Endothelial cell of umbilical vein (primary cell): ENCODE measurements at regions not wholly inside any gene's neighbourhood (a gene's known extent, or its start where the extent isn't known, plus 50 kb on each side); places are given as distances from the start of the nearest gene placed in this dataset.

Experiments used
- CTCF ChIP-seq, 2 donors: IDR thresholded peaks; 1 replicate in 1 of 2; 2 replicates in 1 of 2; pipeline ENCODE4 v1.5.1; 2011; ENCODE audit warnings: low read length in 2 of 2, mild to moderate bottlenecking in 2 of 2, moderate library complexity in 2 of 2, control low read depth in 1 of 2, inconsistent platforms in 1 of 2, low read depth in 1 of 2; ENCODE audit not compliant: insufficient read depth in 1 of 2; ENCODE audit errors: extremely low read depth in 1 of 2
- EZH2 ChIP-seq: IDR thresholded peaks from 2 replicates; pipeline ENCODE4 v1.6.1; 2012; ENCODE audit warnings: borderline replicate concordance, low read depth, mild to moderate bottlenecking, moderate library complexity, low read length, inconsistent platforms; ENCODE audit not compliant: severe bottlenecking
- MAX ChIP-seq: IDR thresholded peaks from 2 replicates; pipeline ENCODE4 v1.6.1; 2011; ENCODE audit not compliant: insufficient read depth, insufficient read length
- POLR2A ChIP-seq: IDR thresholded peaks from 2 replicates; pipeline ENCODE4 v1.6.1; 2012; ENCODE audit warnings: low read depth, mild to moderate bottlenecking, control low read depth, low read length
- POLR2AphosphoS5 ChIP-seq: IDR thresholded peaks from 2 replicates; pipeline ENCODE4 v1.6.1; 2012; ENCODE audit warnings: low read depth, mild to moderate bottlenecking, control low read depth, low read length, moderate library complexity; ENCODE audit not compliant: insufficient read depth

GRCh38 chr11:25755918-25756584, 575.9 kb upstream of the ANO3 start:
- no peak for TF ChIP-seq CTCF (IDR thresholded peaks at IDR 0.05; ENCODE audit: extremely low read depth in 1 of 2, insufficient read depth in 1 of 2, low read depth in 1 of 2, low read length in 2 of 2)
- no peak for TF ChIP-seq POLR2A
- TF ChIP-seq POLR2AphosphoS5: no peak
- no peak for TF ChIP-seq MAX
- TF ChIP-seq EZH2: no peak
